ENCODE measurements at regions not wholly inside any gene's neighbourhood (a gene's known extent, or its start where the extent isn't known, plus 50 kb on each side); places are given as distances from the start of the nearest gene placed in this dataset.
"Not testable (repeated sequence)": the region's sequence is repeated elsewhere in the genome, so short reads cannot be mapped to it uniquely, and the experiment has no call there.

- no peaks in the 10 kb centered on the region for H3K36me3 ChIP-seq (ENCODE audit: insufficient read depth, low read length)
- no peak overlapping the region for H3K27ac ChIP-seq
- H3K4me3 ChIP-seq: no peak overlapping the region
- no peak for TF ChIP-seq EZH2 (IDR thresholded peaks at IDR 0.05)
- H3K9me3 ChIP-seq (ENCODE audit: low read depth, low read length): no peaks in the 10 kb centered on the region
- H3K9ac ChIP-seq (ENCODE audit: insufficient read length): no peak overlapping the region
- no peak for DNase-seq (ENCODE audit: low read depth, low spot score)
Observed at GRCh38 chr2:4221434-4221833, 518.1 kb downstream of the DCDC2C start.

- no peak for DNase-seq (ENCODE audit: low read depth, low spot score)
- no peaks in the 10 kb centered on the region for H3K36me3 ChIP-seq (ENCODE audit: insufficient read depth, low read length)
- no peak overlapping the region for H3K27ac ChIP-seq
- H3K9ac ChIP-seq (ENCODE audit: insufficient read length): no peak overlapping the region
- no peaks in the 10 kb centered on the region for H3K9me3 ChIP-seq (ENCODE audit: low read depth, low read length)
- H3K4me3 ChIP-seq: no peak overlapping the region
- no peak for TF ChIP-seq FOXP2 (optimal IDR thresholded peaks at IDR 0.05; ENCODE audit: control extremely low read depth, extremely low read length, insufficient read depth)
- TF ChIP-seq EZH2 (IDR thresholded peaks at IDR 0.05): no peak
- TF ChIP-seq POLR2AphosphoS5 (IDR thresholded peaks at IDR 0.05; ENCODE audit: borderline replicate concordance, low read depth, low read length): no peak
Observed at GRCh38 chr2:4221845-4222244, 518.5 kb downstream of the DCDC2C start.

GRCh38 chr2:4244422-4244821 lies 541.0 kb downstream of the DCDC2C start:
- not testable (repeated sequence) for H3K9ac ChIP-seq (ENCODE audit: insufficient read length); H3K27ac ChIP-seq; H3K36me3 ChIP-seq (ENCODE audit: insufficient read depth, low read length); H3K4me3 ChIP-seq; H3K9me3 ChIP-seq (ENCODE audit: low read depth, low read length); DNase-seq (ENCODE audit: low read depth, low spot score)

GRCh38 chr2:4246364-4247131 lies 543.2 kb downstream of the DCDC2C start:
- DNase-seq (ENCODE audit: low read depth, low spot score): no peak
- H3K4me3 ChIP-seq: no peak overlapping the region
- H3K36me3 ChIP-seq (ENCODE audit: insufficient read depth, low read length): no peaks in the 10 kb centered on the region
- H3K9me3 ChIP-seq (ENCODE audit: low read depth, low read length): no peaks in the 10 kb centered on the region
- TF ChIP-seq FOXP2 (optimal IDR thresholded peaks at IDR 0.05; ENCODE audit: control extremely low read depth, extremely low read length, insufficient read depth) (no peak), POLR2AphosphoS5 (IDR thresholded peaks at IDR 0.05; ENCODE audit: borderline replicate concordance, low read depth, low read length) (no peak), EZH2 (IDR thresholded peaks at IDR 0.05) (no peak)
- H3K9ac ChIP-seq (ENCODE audit: insufficient read length): no peak overlapping the region
- no peak overlapping the region for H3K27ac ChIP-seq

- TF ChIP-seq FOXP2 (optimal IDR thresholded peaks at IDR 0.05; ENCODE audit: control extremely low read depth, extremely low read length, insufficient read depth) (no peak), EZH2 (IDR thresholded peaks at IDR 0.05) (no peak), POLR2AphosphoS5 (IDR thresholded peaks at IDR 0.05; ENCODE audit: borderline replicate concordance, low read depth, low read length) (no peak)
- H3K9ac ChIP-seq (ENCODE audit: insufficient read length): no peak overlapping the region
- H3K36me3 ChIP-seq (ENCODE audit: insufficient read depth, low read length): no peaks in the 10 kb centered on the region
- no peak overlapping the region for H3K27ac ChIP-seq
- no peak for DNase-seq (ENCODE audit: low read depth, low spot score)
- H3K9me3 ChIP-seq (ENCODE audit: low read depth, low read length): no peaks in the 10 kb centered on the region
- no peak overlapping the region for H3K4me3 ChIP-seq
Observed at GRCh38 chr2:4247791-4248190, 544.4 kb downstream of the DCDC2C start.

- no peak overlapping the region for H3K27ac ChIP-seq
- no peak for DNase-seq (ENCODE audit: low read depth, low spot score)
- H3K9me3 ChIP-seq (ENCODE audit: low read depth, low read length): no peaks in the 10 kb centered on the region
- no peak overlapping the region for H3K4me3 ChIP-seq
- TF ChIP-seq POLR2AphosphoS5 (IDR thresholded peaks at IDR 0.05; ENCODE audit: borderline replicate concordance, low read depth, low read length) (no peak), FOXP2 (optimal IDR thresholded peaks at IDR 0.05; ENCODE audit: control extremely low read depth, extremely low read length, insufficient read depth) (no peak), EZH2 (IDR thresholded peaks at IDR 0.05) (no peak)
- H3K9ac ChIP-seq (ENCODE audit: insufficient read length): no peak overlapping the region
- H3K36me3 ChIP-seq (ENCODE audit: insufficient read depth, low read length): no peaks in the 10 kb centered on the region
Observed at GRCh38 chr2:4255491-4255890, 552.1 kb downstream of the DCDC2C start.

- DNase-seq (ENCODE audit: low read depth, low spot score): no peak
- H3K4me3 ChIP-seq: no peak overlapping the region
- H3K9me3 ChIP-seq (ENCODE audit: low read depth, low read length): no peaks in the 10 kb centered on the region
- H3K9ac ChIP-seq (ENCODE audit: insufficient read length): no peak overlapping the region
- no peak for TF ChIP-seq POLR2AphosphoS5 (IDR thresholded peaks at IDR 0.05; ENCODE audit: borderline replicate concordance, low read depth, low read length)
- TF ChIP-seq EZH2 (IDR thresholded peaks at IDR 0.05): no peak
- no peak for TF ChIP-seq FOXP2 (optimal IDR thresholded peaks at IDR 0.05; ENCODE audit: control extremely low read depth, extremely low read length, insufficient read depth)
- H3K27ac ChIP-seq: no peak overlapping the region
- no peaks in the 10 kb centered on the region for H3K36me3 ChIP-seq (ENCODE audit: insufficient read depth, low read length)
Observed at GRCh38 chr2:4256351-4256750, 553.0 kb downstream of the DCDC2C start.

- Histone ChIP-seq H3K9ac (ENCODE audit: insufficient read length) (no peak overlapping the region), H3K4me3 (no peak overlapping the region), H3K27ac (no peak overlapping the region), H3K9me3 (ENCODE audit: low read depth, low read length) (no peaks in the 10 kb centered on the region), H3K36me3 (ENCODE audit: insufficient read depth, low read length) (no peaks in the 10 kb centered on the region)
- TF ChIP-seq POLR2AphosphoS5 (IDR thresholded peaks at IDR 0.05; ENCODE audit: borderline replicate concordance, low read depth, low read length) (no peak), EZH2 (IDR thresholded peaks at IDR 0.05) (no peak), FOXP2 (optimal IDR thresholded peaks at IDR 0.05; ENCODE audit: control extremely low read depth, extremely low read length, insufficient read depth) (no peak)
- DNase-seq (ENCODE audit: low read depth, low spot score): no peak
Observed at GRCh38 chr2:4258563-4258962, 555.2 kb downstream of the DCDC2C start.

- no peak for DNase-seq (ENCODE audit: low read depth, low spot score)
- Histone ChIP-seq H3K27ac (no peak overlapping the region), H3K9ac (ENCODE audit: insufficient read length) (no peak overlapping the region), H3K9me3 (ENCODE audit: low read depth, low read length) (no peaks in the 10 kb centered on the region), H3K36me3 (ENCODE audit: insufficient read depth, low read length) (no peaks in the 10 kb centered on the region), H3K4me3 (no peak overlapping the region)
- TF ChIP-seq EZH2 (IDR thresholded peaks at IDR 0.05): no peak
- no peak for TF ChIP-seq POLR2AphosphoS5 (IDR thresholded peaks at IDR 0.05; ENCODE audit: borderline replicate concordance, low read depth, low read length)
- TF ChIP-seq FOXP2 (optimal IDR thresholded peaks at IDR 0.05; ENCODE audit: control extremely low read depth, extremely low read length, insufficient read depth): no peak
Observed at GRCh38 chr2:4265936-4266335, 562.6 kb downstream of the DCDC2C start.
